NCI-H2081 (cell line): ENCODE measurements at regions not wholly inside any gene's neighbourhood (a gene's known extent, or its start where the extent isn't known, plus 50 kb on each side); places are given as distances from the start of the nearest gene placed in this dataset.
"Not testable (repeated sequence)": the region's sequence is repeated elsewhere in the genome, so short reads cannot be mapped to it uniquely, and the experiment has no call there.

Experiments
- DNase-seq, 2 experiments: peaks; one replicate each; lab custom pipeline; 2025; lab: John Stamatoyannopoulos, UW

GRCh38 chr7:46292741-46293140 lies 371.7 kb upstream of the IGFBP3 start:
- DNase-seq, result no peak

DNA sequence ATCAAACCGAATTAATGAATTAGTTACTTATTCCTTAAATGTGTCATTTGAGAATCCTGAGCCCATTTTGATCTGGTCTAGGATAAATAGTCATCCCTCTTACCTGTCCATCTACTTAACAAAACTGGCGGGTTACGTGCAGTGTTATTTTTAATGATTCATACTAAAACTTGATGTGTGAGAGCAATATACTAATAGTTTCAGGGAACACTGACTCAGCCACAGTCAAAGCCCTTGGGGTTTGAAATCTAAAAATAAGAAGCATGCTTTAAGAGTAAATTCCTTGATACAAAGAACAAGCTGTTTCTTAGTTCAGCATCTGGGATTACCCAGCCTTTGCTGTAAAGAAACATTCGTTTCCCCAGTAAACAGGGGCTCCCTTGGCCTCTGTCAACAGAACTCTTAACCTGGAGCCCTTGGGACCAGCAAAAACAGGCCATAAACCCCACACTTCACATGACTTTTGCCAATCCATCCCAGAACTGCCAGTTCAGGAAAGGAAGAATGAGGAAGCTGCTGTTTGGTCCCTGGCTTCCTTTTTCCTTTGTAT lies 370.6 kb upstream of the IGFBP3 start:
- DNase-seq, result no peak

- DNase-seq, result no peak
Measured at GRCh38 chr7:46291050-46291438, 370.0 kb upstream of the IGFBP3 start.

GRCh38 chr7:46290374-46291049 lies 369.4 kb upstream of the IGFBP3 start:
- DNase-seq, result no peak

DNA sequence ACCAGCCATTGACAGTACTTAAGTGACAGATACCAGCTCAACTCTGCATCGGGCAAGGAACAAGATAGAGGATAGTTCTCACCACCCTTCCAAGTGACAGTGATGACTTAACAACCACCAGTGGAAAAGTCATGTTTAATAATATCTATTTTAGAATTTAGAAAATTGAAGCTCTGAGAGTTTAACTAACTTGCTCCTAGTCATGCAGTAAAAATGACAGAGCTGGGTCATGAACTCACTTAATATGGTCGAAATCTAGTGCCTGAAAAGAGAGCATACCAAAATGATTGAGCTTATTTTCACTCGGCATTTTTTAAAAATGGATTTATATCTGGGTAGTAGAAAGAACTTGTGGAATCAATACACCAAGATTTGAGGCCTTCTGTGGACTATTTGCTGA lies 367.8 kb upstream of the IGFBP3 start:
- DNase-seq, result no peak

- no peak for DNase-seq
Measured at GRCh38 chr7:46288010-46288409, 366.9 kb upstream of the IGFBP3 start.

DNA sequence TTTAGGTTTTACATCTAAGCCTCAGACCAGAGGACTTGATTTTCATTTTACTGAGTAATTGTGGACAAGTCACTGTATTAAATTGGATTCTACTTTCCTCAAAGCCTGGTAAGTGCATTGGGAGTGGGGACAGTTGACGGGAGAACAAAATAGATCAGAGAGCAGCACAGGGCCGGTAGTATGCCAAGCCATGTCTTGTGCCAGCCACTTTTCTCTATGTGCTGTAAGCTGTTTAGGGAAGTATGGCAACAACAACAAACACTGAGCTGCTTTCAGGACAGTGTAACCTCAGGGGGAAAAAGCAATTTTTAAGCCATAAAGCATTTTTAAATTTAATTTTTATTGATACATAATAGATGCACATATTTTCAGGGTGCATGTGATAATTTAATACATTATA lies 365.9 kb upstream of the IGFBP3 start:
- no peak for DNase-seq

- DNase-seq, result no peak
Measured at GRCh38 chr7:46286356-46286755, 365.3 kb upstream of the IGFBP3 start.

DNA sequence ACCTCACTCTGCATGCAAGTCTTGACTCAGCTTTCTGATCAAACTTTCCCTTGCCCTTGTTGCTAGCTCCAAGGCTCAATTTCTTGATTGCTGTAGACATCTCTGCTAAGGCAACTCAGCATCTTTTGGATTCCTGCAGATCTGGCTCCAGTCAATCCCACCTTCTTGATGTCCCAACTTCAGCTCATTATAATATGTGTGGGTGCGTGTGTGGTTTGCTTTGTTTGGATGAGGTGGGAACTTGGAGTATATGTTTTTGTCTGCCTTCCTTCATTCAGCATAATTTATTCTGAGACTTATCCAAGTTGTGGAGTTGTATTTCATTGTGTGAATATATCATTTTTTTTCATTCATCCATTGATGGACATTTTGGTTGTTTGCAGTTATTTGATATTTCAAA lies 364.8 kb upstream of the IGFBP3 start:
- no peak for DNase-seq

GRCh38 chr7:46283852-46284251 lies 362.8 kb upstream of the IGFBP3 start:
- no peak for DNase-seq

- no peak for DNase-seq
Measured at GRCh38 chr7:46282155-46282554, 361.1 kb upstream of the IGFBP3 start.

DNA sequence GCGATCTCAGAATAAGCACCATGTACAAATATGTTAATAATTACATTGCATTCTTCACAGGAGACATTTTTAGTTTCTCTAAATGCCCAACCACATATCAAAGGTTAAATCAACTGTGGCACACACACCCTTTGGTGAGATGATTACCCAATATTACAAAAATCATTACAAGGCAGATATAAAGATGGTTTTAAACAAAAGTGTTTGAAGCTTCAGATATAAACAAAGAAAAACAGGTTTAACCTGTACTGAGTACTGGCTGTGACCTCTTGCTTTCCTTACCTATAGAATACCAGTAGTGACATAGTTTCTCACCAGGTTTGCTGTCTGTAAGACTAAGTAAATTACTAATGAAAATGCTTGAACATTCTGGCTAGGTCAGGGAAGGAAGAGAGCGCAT lies 360.0 kb upstream of the IGFBP3 start:
- no peak for DNase-seq

GRCh38 chr7:46279290-46279689 lies 358.2 kb upstream of the IGFBP3 start:
- DNase-seq, result no peak

DNA sequence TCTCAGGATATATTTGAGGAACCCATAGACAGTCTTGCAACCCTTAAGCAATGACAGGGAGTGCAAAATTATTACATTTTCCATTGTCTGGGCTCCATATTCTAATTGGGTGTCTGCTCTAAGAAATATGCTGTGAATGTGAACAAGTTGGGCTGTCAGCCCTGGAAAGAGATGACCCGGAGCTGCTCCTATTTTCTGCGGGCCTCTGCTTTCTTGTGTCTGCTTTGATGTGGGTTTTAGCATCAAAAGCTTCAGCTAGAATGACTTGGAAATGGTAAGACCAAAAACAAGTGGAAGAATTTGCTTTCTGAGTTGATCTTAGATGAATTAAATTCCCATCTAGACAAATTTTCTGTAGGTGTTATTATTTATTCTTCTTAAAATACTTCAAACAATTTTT lies 343.6 kb upstream of the IGFBP3 start:
- DNase-seq, result no peak

GRCh38 chr7:46261638-46262037 lies 340.6 kb upstream of the IGFBP3 start:
- DNase-seq, result not testable (repeated sequence)

- no peak for DNase-seq
Measured at GRCh38 chr7:46259947-46260346, 338.9 kb upstream of the IGFBP3 start.

- no peak for DNase-seq
Measured at GRCh38 chr7:46257761-46258448, 336.8 kb upstream of the IGFBP3 start.

- no peak for DNase-seq
Measured at GRCh38 chr7:46256870-46257661, 336.0 kb upstream of the IGFBP3 start.

GRCh38 chr7:46253520-46253919 lies 332.4 kb upstream of the IGFBP3 start:
- no peak for DNase-seq

GRCh38 chr7:46247664-46248063 lies 326.6 kb upstream of the IGFBP3 start:
- DNase-seq, result no peak

GRCh38 chr7:46245586-46246111 lies 324.6 kb upstream of the IGFBP3 start:
- no peak for DNase-seq

GRCh38 chr7:46244757-46245156 lies 323.7 kb upstream of the IGFBP3 start:
- no peak for DNase-seq

DNA sequence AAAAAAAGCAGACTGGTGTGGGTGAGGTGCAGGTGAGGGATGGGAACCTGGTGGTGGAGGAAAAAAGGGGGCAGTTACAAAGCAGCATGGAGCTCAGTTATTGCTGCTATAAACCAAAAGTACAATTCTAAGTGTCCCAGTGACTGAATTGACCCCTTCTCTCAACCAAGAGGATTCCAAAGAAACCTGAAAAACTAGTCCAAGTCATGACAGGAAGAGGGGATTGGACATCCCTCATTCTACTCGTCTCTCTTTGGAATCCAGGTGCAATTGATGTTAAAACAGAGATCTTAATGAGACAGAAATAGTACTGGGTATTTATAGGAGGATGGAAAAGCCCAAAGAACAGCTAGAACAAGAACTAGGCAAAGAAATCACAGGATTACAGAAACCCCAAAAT lies 322.3 kb upstream of the IGFBP3 start:
- DNase-seq, result no peak
